Common myeloid progenitor, CD34-positive (primary cell): ENCODE measurements at regions not wholly inside any gene's neighbourhood (a gene's known extent, or its start where the extent isn't known, plus 50 kb on each side); places are given as distances from the start of the nearest gene placed in this dataset.
A peak's percentile ranks its signal among the peaks of the same experiment; 100 is the strongest.

Experiments used
- CTCF ChIA-PET: fragments of 350-600 bp; sonication (Branson Sonifier 250); formaldehyde crosslinking; loops from one replicate; lab custom pipeline; 2021; ENCODE audit warnings: antibody characterized with exemption; lab: Charles Lee
- POLR2A ChIA-PET: fragments of 350-600 bp; sonication (Branson Sonifier 250); formaldehyde crosslinking; loops from one replicate; lab custom pipeline; 2021; ENCODE audit warnings: antibody characterized with exemption; lab: Charles Lee
- DNase-seq, 3 donors: peaks; one replicate each; pipeline versions ENCODE4 v3.0.0 to v3.0.0-alpha.2; 2013
- H3K27ac ChIP-seq, 2 experiments: 1 replicate in 1 of 2; 2 replicates in 1 of 2; pipeline ENCODE4 v1.7.0; 2013; ENCODE audit warnings: inconsistent platforms in 2 of 2, low read length in 2 of 2, mild to moderate bottlenecking in 2 of 2, low read depth in 1 of 2, moderate library complexity in 1 of 2; ENCODE audit not compliant: severe bottlenecking in 2 of 2, insufficient read depth in 1 of 2, poor library complexity in 1 of 2
- H3K27me3 ChIP-seq, 5 experiments: replicated peaks in 2 of 5; 1 replicate in 3 of 5; 2 replicates in 2 of 5; pipeline versions ENCODE4 v1.6.1 to v1.7.0; 2013; ENCODE audit warnings: low read length in 4 of 5, mild to moderate bottlenecking in 2 of 5, moderate library complexity in 2 of 5, inconsistent platforms in 1 of 5; ENCODE audit not compliant: insufficient read depth in 5 of 5, control insufficient read depth in 4 of 5
- H3K36me3 ChIP-seq, 4 experiments: 1 replicate in 2 of 4; 2 replicates in 2 of 4; pipeline versions ENCODE4 v1.6.1 to v1.7.0; 2013; ENCODE audit warnings: low read length in 3 of 4, control low read depth in 1 of 4, mild to moderate bottlenecking in 1 of 4; ENCODE audit not compliant: control insufficient read depth in 4 of 4, insufficient read depth in 4 of 4
- H3K4me1 ChIP-seq, 4 experiments: 1 replicate in 3 of 4; 2 replicates in 1 of 4; pipeline versions ENCODE4 v1.6.1 to v1.7.1; 2013; ENCODE audit warnings: low read length in 3 of 4, mild to moderate bottlenecking in 3 of 4, control low read depth in 1 of 4, inconsistent platforms in 1 of 4, moderate library complexity in 1 of 4; ENCODE audit not compliant: control insufficient read depth in 4 of 4, insufficient read depth in 4 of 4; ENCODE audit errors: control extremely low read depth in 1 of 4
- H3K4me3 ChIP-seq, 7 experiments: 1 replicate in 4 of 7; 2 replicates in 3 of 7; pipeline versions ENCODE4 v1.5.1 to v1.7.0; 2013; ENCODE audit warnings: mild to moderate bottlenecking in 7 of 7, low read length in 6 of 7, moderate library complexity in 6 of 7, inconsistent platforms in 2 of 7, low read depth in 2 of 7, control low read depth in 1 of 7; ENCODE audit not compliant: insufficient read depth in 4 of 7, control insufficient read depth in 1 of 7; ENCODE audit errors: extremely low read depth in 1 of 7
- H3K9me3 ChIP-seq, 5 experiments: 1 replicate in 4 of 5; 2 replicates in 1 of 5; pipeline versions ENCODE4 v1.6.1 to v1.7.1; 2013; ENCODE audit warnings: low read length in 4 of 5, mild to moderate bottlenecking in 2 of 5, inconsistent platforms in 1 of 5, low read depth in 1 of 5, moderate library complexity in 1 of 5; ENCODE audit not compliant: control insufficient read depth in 4 of 5, insufficient read depth in 2 of 5; ENCODE audit errors: control extremely low read depth in 1 of 5
- WGBS: methylation state at CpG from one replicate; pipeline ENCODE4 v1.1.5; 2013; ENCODE audit not compliant: insufficient coverage; 5-methylcytosine and 5-hydroxymethylcytosine counted together

- Histone ChIP-seq H3K36me3 (no peaks in the 10 kb centered on the region), H3K27ac (no peak overlapping the region), H3K4me3 (no peak overlapping the region), H3K27me3 (peaks cover 0 to 4% (median 0%) of the 10 kb centered on the region in 5 experiments), H3K9me3 (no peaks in the 10 kb centered on the region), H3K4me1 (peaks cover 0 to 14% (median 6%) of the 10 kb centered on the region in 4 experiments)
- POLR2A ChIA-PET: no interaction called here
- CTCF ChIA-PET: interaction anchor here (1.1 kb wide), 1 partner anchor 19 kb away, joined by 4 read pairs; no protein-coding TSS in a partner anchor
- WGBS: 30% methylated on average over 1 of the region's 3 CpGs
- DNase-seq: no peak
Observed at GRCh38 chr2:217091531-217091930, 231.7 kb upstream of the TNP1 start.

- no CpG with 5 or more reads among the region's 3 CpGs for WGBS
- H3K27me3 ChIP-seq: peaks cover 0 to 6% (median 0%) of the 10 kb centered on the region in 5 experiments
- no peaks in the 10 kb centered on the region for H3K36me3 ChIP-seq
- DNase-seq: no peak
- ChIA-PET CTCF (interaction anchor here (1.1 kb wide), 1 partner anchor 18 kb away, joined by 4 read pairs; no protein-coding TSS in a partner anchor), POLR2A (no interaction called here)
- H3K9me3 ChIP-seq: no peaks in the 10 kb centered on the region
- no peak overlapping the region for H3K4me3 ChIP-seq
- no peak overlapping the region for H3K27ac ChIP-seq
- peaks cover 0 to 20% (median 6%) of the 10 kb centered on the region in 4 experiments for H3K4me1 ChIP-seq
Observed at GRCh38 chr2:217090884-217091283, 231.0 kb upstream of the TNP1 start.

GRCh38 chr2:217090024-217090473, 230.2 kb upstream of the TNP1 start:
- peaks cover 0 to 6% (median 0%) of the 10 kb centered on the region in 5 experiments for H3K27me3 ChIP-seq
- H3K4me3 ChIP-seq: peak overlapping the region in 6 of 7 experiments; percentile 2 to 58 (median 34)
- ChIA-PET CTCF (no interaction called here), POLR2A (no interaction called here)
- no peaks in the 10 kb centered on the region for H3K36me3 ChIP-seq
- no peaks in the 10 kb centered on the region for H3K9me3 ChIP-seq
- no CpG with 5 or more reads among the region's 5 CpGs for WGBS
- DNase-seq: peak; percentile 18 to 65 (median 62)
- H3K4me1 ChIP-seq: peaks cover 0 to 20% (median 6%) of the 10 kb centered on the region in 4 experiments
- peak overlapping the region in 1 of 2 experiments; percentile 67 for H3K27ac ChIP-seq

GRCh38 chr2:217086718-217087117, 226.9 kb upstream of the TNP1 start:
- no peak overlapping the region for H3K27ac ChIP-seq
- POLR2A ChIA-PET: no interaction called here

GRCh38 chr2:217086038-217086522, 226.2 kb upstream of the TNP1 start:
- Histone ChIP-seq H3K4me3 (no peak overlapping the region), H3K36me3 (no peaks in the 10 kb centered on the region), H3K4me1 (peaks cover 0 to 20% (median 6%) of the 10 kb centered on the region in 4 experiments), H3K9me3 (no peaks in the 10 kb centered on the region), H3K27ac (no peak overlapping the region), H3K27me3 (peaks cover 0 to 2% (median 0%) of the 10 kb centered on the region in 5 experiments)
- ChIA-PET CTCF (interaction anchor here (1.1 kb wide), 1 partner anchor 12 kb away, joined by 3 read pairs; no protein-coding TSS in a partner anchor), POLR2A (no interaction called here)
- DNase-seq: peak in 1 of 3 donors; percentile 30
- WGBS: no CpG with 5 or more reads among the region's 1 CpG

More at GRCh38 chr2:217086718-217087117, 226.9 kb upstream of the TNP1 start:
- no peak overlapping the region for H3K4me3 ChIP-seq
- CTCF ChIA-PET: interaction anchor here (1.1 to 1.2 kb wide), 2 partner anchors 13 to 19 kb away, joined by 3 read pairs; no protein-coding TSS in a partner anchor
- H3K9me3 ChIP-seq: no peaks in the 10 kb centered on the region
- peaks cover 0 to 20% (median 6%) of the 10 kb centered on the region in 4 experiments for H3K4me1 ChIP-seq
- no peak for DNase-seq
- WGBS: 100% methylated on average over 1 of the region's 2 CpGs
- peaks cover 0 to 2% (median 0%) of the 10 kb centered on the region in 5 experiments for H3K27me3 ChIP-seq
- H3K36me3 ChIP-seq: no peaks in the 10 kb centered on the region

GRCh38 chr2:217085543-217085942, 225.7 kb upstream of the TNP1 start:
- peaks cover 0 to 2% (median 0%) of the 10 kb centered on the region in 5 experiments for H3K27me3 ChIP-seq
- POLR2A ChIA-PET: no interaction called here
- H3K9me3 ChIP-seq: no peaks in the 10 kb centered on the region
- H3K27ac ChIP-seq: no peak overlapping the region
- DNase-seq: no peak
- CTCF ChIA-PET: no interaction called here
- peaks cover 0 to 19% (median 6%) of the 10 kb centered on the region in 4 experiments for H3K4me1 ChIP-seq
- WGBS: 100% methylated on average over 2 of the region's 2 CpGs
- H3K36me3 ChIP-seq: no peaks in the 10 kb centered on the region
- no peak overlapping the region for H3K4me3 ChIP-seq

GRCh38 chr2:217081799-217082198, 221.9 kb upstream of the TNP1 start:
- CTCF ChIA-PET: interaction anchor here (0.7 kb wide), 1 partner anchor 721 kb away, joined by 3 read pairs; no protein-coding TSS in a partner anchor
- no peak for DNase-seq
- H3K36me3 ChIP-seq: no peaks in the 10 kb centered on the region
- H3K4me3 ChIP-seq: no peak overlapping the region
- POLR2A ChIA-PET: no interaction called here
- peaks cover 0 to 7% (median 0%) of the 10 kb centered on the region in 4 experiments for H3K4me1 ChIP-seq
- H3K9me3 ChIP-seq: no peaks in the 10 kb centered on the region
- H3K27ac ChIP-seq: no peak overlapping the region
- H3K27me3 ChIP-seq: peaks cover 0 to 2% (median 0%) of the 10 kb centered on the region in 5 experiments
- no CpG with 5 or more reads among the region's 5 CpGs for WGBS
